ENCODE measurements at regions not wholly inside any gene's neighbourhood (a gene's known extent, or its start where the extent isn't known, plus 50 kb on each side); places are given as distances from the start of the nearest gene placed in this dataset.

DNA sequence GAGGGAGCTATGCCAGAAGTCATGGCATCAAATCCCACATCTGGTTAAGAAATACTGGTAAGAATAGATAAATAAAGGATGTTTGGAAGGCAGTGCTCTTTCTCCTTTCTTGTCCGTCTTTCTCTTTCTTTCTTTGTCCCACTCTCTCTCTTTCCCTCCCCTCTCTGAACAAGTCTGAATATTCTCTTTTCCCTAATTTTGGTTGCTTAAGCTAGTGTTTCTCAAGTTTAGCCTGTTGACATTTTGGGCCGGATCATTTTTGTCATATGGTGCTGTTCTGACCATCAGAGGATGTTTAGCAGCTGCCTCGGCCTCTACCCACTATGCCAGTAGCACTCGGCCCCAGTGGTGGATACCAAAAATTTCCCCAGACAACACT is 405.3 kb upstream of the C2CD4B start:
- TF ChIP-seq, protein P1, sequence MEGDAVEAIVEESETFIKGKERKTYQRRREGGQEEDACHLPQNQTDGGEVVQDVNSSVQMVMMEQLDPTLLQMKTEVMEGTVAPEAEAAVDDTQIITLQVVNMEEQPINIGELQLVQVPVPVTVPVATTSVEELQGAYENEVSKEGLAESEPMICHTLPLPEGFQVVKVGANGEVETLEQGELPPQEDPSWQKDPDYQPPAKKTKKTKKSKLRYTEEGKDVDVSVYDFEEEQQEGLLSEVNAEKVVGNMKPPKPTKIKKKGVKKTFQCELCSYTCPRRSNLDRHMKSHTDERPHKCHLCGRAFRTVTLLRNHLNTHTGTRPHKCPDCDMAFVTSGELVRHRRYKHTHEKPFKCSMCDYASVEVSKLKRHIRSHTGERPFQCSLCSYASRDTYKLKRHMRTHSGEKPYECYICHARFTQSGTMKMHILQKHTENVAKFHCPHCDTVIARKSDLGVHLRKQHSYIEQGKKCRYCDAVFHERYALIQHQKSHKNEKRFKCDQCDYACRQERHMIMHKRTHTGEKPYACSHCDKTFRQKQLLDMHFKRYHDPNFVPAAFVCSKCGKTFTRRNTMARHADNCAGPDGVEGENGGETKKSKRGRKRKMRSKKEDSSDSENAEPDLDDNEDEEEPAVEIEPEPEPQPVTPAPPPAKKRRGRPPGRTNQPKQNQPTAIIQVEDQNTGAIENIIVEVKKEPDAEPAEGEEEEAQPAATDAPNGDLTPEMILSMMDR (conservative IDR thresholded peaks at IDR 0.05; ENCODE audit: low read length): no peak
- no peak for TF ChIP-seq EZH2phosphoT487 (IDR thresholded peaks at IDR 0.05; ENCODE audit: borderline replicate concordance, low read depth, low read length)
